ENCODE measurements at regions not wholly inside any gene's neighbourhood (a gene's known extent, or its start where the extent isn't known, plus 50 kb on each side); places are given as distances from the start of the nearest gene placed in this dataset.

DNA sequence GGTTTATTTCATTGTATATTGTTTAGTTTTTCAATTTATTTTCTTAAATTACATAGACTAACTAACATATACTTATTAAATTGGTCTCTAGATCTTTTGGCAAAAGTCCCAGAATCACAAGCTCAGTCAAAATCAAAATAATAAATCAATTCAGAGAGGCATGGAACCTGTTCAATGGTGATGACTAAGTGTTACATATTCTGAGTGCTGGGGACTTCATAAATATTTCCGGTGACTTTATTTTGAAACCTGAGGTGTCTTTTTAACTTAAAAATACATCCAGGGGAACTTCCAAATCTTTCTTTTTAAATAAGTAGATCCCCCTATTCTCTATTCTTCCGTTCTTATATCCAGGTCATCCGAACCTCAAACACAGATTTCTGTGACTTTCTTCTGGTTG lies 89.6 kb upstream of the ZNF804B start:
- no peak for DNase-seq
- H3K4me1 ChIP-seq (ENCODE audit: insufficient read depth) = no peaks in the 10 kb centered on the region
- H3K27ac ChIP-seq = no peak overlapping the region
- intact Hi-C loops (cut with DNase I) = no loop called here
- no peaks in the 10 kb centered on the region for H3K9me3 ChIP-seq
- H3K36me3 ChIP-seq = no peaks in the 10 kb centered on the region
- H3K27me3 ChIP-seq = no peaks in the 10 kb centered on the region
- TF ChIP-seq EP300 (IDR thresholded peaks at IDR 0.05) = no peak
- TF ChIP-seq POLR2A (IDR thresholded peaks at IDR 0.05) = no peak
- TF ChIP-seq, protein P1, sequence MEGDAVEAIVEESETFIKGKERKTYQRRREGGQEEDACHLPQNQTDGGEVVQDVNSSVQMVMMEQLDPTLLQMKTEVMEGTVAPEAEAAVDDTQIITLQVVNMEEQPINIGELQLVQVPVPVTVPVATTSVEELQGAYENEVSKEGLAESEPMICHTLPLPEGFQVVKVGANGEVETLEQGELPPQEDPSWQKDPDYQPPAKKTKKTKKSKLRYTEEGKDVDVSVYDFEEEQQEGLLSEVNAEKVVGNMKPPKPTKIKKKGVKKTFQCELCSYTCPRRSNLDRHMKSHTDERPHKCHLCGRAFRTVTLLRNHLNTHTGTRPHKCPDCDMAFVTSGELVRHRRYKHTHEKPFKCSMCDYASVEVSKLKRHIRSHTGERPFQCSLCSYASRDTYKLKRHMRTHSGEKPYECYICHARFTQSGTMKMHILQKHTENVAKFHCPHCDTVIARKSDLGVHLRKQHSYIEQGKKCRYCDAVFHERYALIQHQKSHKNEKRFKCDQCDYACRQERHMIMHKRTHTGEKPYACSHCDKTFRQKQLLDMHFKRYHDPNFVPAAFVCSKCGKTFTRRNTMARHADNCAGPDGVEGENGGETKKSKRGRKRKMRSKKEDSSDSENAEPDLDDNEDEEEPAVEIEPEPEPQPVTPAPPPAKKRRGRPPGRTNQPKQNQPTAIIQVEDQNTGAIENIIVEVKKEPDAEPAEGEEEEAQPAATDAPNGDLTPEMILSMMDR (IDR thresholded peaks at IDR 0.05) = no peak
- 76 to 92% (median 88%) methylated on average over 3 of the region's 3 CpGs for WGBS, 3 donors
- H3K4me3 ChIP-seq = no peak overlapping the region

- WGBS, 3 donors = 68 to 86% (median 76%) methylated on average over 1 of the region's 1 CpG
- intact Hi-C loops (cut with DNase I) = no loop called here
- Histone ChIP-seq H3K36me3 (no peaks in the 10 kb centered on the region), H3K4me1 (ENCODE audit: insufficient read depth) (no peaks in the 10 kb centered on the region), H3K27ac (no peak overlapping the region), H3K4me3 (no peak overlapping the region), H3K9me3 (no peaks in the 10 kb centered on the region), H3K27me3 (no peaks in the 10 kb centered on the region)
- TF ChIP-seq POLR2A (IDR thresholded peaks at IDR 0.05) = no peak
- no peak for TF ChIP-seq EP300 (IDR thresholded peaks at IDR 0.05)
- TF ChIP-seq, protein P1 (IDR thresholded peaks at IDR 0.05) = no peak
- DNase-seq = no peak
Measured at GRCh38 chr7:88668591-88668990, 90.9 kb upstream of the ZNF804B start.

DNA sequence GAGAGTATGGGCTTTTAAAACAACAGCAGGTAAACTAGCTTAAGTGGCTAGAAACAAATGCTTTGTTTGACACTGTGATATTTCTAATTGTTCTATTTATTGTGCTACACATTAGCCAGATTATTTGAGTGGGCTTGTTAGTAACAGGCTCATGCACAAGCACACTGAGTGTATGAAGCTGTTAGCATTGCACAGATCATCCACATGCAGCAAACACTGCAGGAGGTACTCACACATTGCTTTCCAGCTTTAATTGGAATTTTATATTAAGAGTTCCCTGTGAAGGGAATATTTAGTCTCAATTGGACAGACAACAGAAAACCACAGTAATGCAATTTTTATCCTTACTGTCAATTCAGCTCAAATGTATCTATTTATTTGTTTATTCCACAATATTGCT lies 92.9 kb upstream of the ZNF804B start:
- TF ChIP-seq, protein P1 (IDR thresholded peaks at IDR 0.05) = no peak
- TF ChIP-seq POLR2A (IDR thresholded peaks at IDR 0.05) = no peak
- TF ChIP-seq EP300 (IDR thresholded peaks at IDR 0.05) = no peak
- Histone ChIP-seq H3K27ac (no peak overlapping the region), H3K9me3 (no peaks in the 10 kb centered on the region), H3K4me3 (no peak overlapping the region), H3K27me3 (no peaks in the 10 kb centered on the region), H3K36me3 (no peaks in the 10 kb centered on the region), H3K4me1 (ENCODE audit: insufficient read depth) (no peaks in the 10 kb centered on the region)
- DNase-seq = no peak
- intact Hi-C loops (cut with DNase I) = no loop called here

- H3K27ac ChIP-seq = no peak overlapping the region
- no peaks in the 10 kb centered on the region for H3K36me3 ChIP-seq
- no peaks in the 10 kb centered on the region for H3K27me3 ChIP-seq
- WGBS, 3 donors = 66 to 74% (median 74%) methylated on average over 3 of the region's 3 CpGs
- TF ChIP-seq, protein P1 (IDR thresholded peaks at IDR 0.05) = no peak
- TF ChIP-seq POLR2A (IDR thresholded peaks at IDR 0.05) (no peak), EP300 (IDR thresholded peaks at IDR 0.05) (no peak)
- no peaks in the 10 kb centered on the region for H3K9me3 ChIP-seq
- intact Hi-C loops (cut with DNase I) = no loop called here
- H3K4me3 ChIP-seq = no peak overlapping the region
- DNase-seq = no peak
- H3K4me1 ChIP-seq (ENCODE audit: insufficient read depth) = no peaks in the 10 kb centered on the region
Measured at GRCh38 chr7:88665892-88666514, 93.5 kb upstream of the ZNF804B start.

All from ovary (tissue), 7 donors.